ENCODE measurements at regions not wholly inside any gene's neighbourhood (a gene's known extent, or its start where the extent isn't known, plus 50 kb on each side); places are given as distances from the start of the nearest gene placed in this dataset.

DNA sequence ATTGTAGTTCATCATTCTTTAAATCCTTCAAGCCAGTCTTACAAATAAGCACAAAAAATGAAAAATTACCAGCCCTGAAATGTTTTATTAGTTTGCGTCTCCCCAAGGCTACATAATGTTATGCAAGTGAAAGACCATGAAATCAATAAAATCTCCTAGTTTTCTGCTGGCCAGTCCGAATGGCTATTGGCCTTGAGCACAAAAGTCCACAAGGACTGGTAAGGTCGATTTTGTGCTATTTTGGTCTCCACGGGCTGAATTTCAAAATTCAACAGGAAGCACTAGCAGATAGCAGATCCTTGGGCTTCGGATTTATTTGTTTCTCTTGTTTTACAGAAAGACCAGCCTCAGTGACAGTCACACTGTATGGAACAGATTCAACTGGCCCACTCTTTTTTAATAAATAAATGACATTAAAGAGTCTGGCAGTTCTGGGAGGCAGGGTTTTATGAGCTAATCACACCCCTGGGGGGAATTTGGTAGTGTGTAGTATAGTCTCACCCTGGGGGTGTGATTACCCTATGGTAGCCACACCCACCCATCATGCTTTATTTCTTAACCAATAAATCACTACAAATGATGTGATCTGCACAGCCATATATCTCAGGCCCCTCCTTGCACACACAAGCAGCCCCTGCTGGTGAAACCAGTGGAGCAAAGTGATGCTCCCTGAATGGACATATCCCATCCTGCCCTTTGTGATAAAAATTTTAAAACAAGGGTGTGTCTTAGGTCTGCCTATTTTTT, 51.1 kb upstream of the TMEM33 start:
- no peak for DNase-seq

DNA sequence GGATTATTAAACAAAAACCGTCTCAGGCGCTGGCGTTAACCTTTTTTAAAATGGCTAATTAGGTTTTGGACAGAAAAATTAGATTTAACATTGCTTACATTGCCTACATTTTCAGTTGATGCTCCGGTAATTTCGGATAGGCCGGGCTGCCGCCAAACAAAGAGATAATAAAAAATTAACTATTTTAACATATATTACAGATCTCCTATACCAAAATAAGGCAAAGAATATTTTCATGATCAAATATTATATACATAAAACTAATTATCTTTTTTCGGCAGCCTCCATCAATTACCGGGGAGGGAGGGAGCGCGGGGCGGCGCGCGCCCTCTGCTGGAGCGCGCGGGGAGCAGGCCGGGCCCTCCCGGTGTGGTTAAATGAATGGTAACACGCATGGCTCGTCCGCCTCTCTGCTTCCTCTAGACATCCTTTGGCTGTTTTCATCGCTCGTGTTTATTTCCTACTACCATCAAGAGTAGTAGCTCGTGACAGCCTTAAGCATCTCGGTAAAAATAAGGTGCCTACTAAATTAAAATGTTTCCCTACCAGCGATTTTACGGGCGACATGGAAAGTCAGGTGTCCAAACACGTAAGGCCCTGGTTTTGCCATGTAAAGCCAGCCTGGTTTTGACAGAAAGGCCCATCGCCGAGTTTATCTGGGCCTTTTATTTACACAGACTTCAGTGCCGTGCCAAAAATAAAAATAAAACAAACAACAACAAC, 52.4 kb upstream of the TMEM33 start:
- DNase-seq: no peak

DNA sequence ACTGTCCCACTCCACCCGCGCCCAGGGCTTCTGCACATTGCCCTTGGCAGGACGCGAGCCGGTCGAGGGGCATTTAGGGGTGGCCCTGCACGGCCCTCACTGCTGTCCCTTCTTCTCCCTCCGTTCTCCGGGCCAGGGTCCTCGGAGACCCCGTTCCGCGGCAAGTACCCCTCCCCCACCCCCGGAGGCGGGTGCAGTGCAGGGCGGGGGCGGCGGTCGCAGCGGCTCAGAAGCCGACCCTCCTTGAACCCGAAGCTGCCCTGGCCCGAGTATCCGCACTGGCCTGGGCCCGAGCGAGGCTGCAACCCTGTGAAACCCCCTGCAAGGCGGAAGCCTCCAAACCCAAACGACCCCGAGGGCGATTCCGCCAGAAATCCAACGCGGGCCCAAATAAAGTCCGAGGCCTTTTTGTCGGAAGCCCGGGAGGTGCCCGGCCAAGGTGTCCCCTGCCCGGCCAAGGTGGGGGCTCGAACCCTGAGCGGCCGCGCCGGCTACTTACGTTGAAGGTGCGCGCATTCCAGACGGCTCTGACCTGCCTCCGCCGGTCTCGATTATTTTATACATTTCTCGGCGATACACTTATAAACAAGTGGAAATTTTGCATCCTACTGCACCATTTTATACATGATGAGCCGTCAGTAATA, 53.1 kb upstream of the TMEM33 start:
- DNase-seq: no peak

DNA sequence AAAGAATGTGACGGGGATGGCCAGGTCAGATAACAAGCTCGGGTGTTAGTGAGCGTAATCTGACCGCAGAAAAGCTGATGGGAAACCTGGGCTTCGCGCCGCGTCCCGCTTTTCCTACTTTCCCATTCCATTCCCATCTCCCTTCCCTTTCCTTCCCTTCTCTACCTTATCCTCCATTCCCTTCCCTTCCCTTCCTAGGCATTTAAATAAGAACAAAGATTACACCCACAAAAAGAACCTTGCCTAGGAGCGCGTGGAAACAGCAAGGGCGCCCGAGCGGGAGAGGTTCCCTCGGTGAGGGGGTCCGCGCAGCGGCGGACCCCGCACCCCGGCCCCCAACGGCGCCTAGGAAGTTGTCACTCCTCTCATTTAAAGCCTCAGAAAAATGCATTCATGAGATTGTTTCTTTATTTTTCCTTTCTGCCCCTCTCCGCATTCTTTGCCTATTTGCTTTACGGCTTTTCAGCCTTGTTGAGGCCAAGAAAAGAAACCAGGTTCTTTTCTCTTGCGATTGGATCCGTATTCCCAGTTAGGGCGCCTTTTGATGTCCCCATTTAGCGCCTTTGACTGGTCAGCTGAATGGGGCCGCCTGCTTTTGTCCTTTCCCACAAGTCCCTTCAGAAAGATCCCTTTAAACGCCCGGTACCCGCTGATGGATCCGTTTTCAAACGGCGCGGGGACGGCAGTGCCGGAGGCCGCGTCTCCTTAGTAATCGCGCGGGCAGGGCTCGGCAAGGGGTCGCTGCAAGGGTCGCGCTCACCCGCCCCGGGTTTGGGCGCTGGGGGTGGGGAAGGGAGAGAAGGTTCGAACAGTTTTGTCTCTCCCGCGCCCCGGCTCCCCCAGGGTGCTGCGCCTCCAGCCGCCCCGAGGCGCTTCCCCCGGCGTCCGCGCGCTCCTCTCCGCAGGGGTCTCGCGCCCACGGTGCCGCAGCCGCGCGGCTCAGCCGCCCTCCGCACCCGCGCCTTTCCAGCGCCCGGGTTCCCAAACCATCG, 54.1 kb upstream of the TMEM33 start:
- DNase-seq: no peak

- DNase-seq: no peak
Observed at GRCh38 chr4:41880022-41880837, 55.0 kb upstream of the TMEM33 start.

GRCh38 chr4:41879552-41879951, 55.7 kb upstream of the TMEM33 start:
- no peak for DNase-seq

DNA sequence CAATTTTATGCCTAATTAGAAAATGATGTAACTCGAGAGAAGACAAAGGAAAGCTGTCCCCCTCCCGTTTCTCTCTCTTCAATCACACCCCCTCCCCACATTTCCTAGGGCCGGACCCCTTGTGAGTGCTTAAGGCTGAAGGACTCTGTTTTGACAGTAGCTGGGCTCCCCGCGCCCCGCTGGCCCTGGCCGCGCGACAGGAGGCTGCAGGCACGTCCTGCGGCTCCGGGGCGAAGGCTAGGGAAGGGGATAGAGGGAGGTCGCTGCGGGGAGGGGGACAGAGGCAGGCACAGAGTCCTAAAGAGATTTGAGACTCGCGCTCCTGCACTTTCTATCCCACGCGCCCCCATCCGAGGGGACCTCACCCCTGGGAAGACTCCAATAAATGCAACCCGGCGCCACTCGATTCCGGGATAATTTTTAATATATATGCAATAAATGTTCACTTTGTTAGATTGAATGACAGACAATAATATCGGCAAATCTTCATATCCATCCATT, 56.2 kb upstream of the TMEM33 start:
- DNase-seq: no peak

DNA sequence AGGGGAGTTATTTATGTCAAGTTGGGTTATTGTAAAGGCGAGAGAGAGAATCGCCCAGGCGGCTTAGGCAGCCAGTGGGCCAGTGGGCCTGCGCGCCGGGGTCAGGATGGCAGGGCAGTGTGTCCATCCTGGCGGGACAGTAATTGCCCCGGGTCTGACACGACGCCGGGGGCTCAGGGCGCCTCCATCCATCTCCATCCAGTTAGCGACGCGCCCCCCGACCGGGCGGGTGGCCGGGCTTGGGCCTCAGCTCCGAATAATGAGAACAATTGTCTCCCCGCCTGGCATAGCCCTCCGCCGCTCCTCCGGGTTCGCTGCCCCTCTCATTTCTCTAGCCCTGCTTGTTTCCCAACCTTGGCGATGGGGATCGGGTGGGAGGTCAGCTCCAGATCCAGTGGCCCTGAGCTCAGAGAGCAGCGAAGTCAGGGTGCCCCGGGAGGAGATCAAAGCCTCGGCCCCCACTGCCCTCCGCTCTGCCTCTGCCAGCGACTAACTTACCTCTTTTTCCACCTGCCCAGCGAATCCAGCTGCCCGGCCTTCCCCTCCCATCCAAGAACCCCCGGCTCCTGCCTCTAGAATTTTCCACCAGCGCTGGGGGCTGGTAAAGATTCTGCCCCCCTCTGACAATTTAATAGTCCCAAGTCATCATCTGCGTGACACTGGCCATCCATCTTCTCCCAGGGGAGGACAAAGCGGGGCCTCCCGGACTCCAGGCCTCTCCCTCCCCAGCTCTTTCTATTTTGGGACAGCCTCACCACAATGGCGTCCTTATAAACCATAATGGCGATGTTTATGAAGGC, 56.9 kb upstream of the TMEM33 start:
- no peak for DNase-seq

GRCh38 chr4:41877020-41877796, 58.0 kb upstream of the TMEM33 start:
- DNase-seq: no peak

DNA sequence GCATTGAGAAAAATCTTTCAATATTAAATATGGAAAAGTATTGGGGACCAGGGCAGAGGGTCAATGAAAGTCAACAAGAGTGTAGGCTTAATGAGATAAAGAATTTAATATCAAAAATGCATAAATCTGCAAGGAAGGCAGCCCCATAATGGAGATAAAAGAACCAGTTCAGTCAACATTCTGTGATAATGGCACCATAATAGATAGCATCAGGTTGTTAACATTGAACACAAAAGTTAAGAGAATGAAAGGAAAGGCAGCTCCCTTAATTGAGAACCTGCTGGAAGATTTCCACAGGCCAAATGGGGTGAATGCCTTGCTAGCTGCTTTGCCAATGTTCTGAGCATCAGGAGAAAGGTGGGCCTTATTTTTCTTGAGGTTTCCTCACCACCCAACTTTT, 60.4 kb upstream of the TMEM33 start:
- no peak for DNase-seq

- DNase-seq: no peak
Observed at GRCh38 chr4:41874398-41874797, 60.8 kb upstream of the TMEM33 start.

DNA sequence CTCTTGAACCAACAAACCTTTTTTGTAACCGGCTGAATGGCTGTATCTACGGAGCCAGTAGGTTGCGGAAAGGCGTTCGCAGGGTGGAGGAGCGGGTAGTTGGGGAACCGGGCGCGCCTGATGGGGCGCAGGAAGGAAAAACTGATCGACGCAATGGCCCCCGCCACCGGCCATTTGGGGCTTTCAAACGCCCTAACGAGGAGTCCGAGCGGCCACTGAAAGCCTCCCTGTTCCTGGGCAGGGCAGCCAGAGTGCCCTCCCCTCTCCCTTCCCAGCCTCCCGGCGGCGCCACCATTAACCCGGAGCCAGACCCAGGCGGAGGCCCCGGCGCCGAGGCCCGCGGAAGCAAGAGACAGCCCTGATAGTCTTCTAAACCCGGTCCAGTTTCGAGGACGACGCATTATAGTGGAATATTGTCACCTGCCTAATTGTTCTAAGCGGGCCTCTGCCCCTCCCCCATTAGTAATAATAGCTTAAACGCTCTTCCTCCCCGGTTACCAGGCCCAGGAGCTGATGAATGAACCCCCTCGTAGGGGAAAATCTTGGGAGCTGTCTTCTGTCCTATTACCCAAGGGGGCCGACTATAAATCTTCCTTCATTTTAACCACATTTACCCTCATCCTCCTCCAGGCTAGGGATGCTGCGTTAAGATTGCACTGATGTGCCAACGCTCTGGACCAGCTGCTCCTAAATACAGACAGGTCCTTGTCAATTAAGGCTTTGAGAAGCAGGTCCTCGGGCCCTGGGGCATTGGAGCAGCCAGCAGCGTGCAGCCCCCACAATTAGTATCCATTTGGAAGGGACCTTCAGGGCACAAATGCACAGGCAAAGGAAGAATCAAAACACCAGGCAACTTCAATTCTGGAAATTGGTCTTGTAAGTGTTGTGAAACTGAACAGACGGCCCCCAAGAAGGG, 61.6 kb upstream of the TMEM33 start:
- no peak for DNase-seq

DNA sequence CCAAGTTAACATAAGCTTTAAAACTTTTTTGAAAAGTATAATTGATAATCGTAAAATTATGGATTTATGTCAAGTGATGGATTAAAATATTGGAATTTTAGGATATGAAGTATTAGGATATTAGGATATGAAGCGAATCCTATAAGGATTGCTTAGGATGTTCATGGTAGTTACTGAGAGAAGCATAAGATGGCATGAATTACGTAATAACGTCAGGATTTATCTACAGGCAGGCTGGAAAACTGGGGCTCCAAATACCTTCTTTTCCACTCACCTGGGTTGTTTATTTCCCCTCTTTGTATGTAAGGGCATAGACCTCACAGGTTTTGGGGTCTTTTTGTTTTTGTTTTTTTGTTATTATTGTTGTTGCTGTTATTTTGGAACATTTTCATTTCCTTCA, 65.2 kb upstream of the TMEM33 start:
- DNase-seq: no peak

GRCh38 chr4:41866799-41867677, 68.2 kb upstream of the TMEM33 start:
- DNase-seq: no peak

DNA sequence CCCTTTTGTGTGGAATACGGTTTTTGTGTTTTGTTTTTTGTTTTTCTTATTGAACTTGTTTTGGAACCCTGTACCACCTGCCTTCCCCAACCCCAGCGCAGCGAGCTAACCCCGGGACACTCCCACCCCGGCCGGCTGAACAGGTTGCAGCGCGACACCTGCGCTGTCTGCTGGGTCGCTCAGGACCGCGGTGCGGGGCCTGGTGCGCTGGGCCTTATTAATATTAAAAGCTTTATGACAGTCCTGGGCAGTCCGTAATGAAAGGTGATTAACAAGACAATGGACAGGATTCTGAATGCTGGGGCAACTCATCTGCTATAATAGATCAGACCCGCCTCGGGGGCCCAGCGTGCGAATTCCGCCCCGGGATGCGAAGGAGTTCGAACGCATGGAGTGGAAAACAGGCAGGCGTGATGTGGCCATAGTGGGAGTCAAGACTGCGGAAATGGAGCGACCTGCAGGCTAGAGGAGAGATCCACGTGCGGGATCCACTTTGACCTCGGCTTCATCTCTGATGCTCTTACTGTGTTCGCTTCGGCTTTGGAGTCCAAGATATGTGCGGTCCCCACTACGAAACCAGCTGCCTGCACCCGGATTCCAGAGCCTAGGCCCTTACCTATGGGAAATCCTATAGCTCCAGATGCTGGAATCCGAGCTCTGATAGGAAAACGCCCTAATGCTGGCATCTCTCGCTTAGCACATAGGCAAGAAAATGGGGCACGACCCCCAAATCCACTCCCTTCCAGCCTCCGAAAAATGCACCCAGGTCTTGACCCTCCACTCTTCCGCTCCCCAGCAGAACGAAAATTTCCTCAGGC, 69.0 kb upstream of the TMEM33 start:
- no peak for DNase-seq

- DNase-seq: no peak
Observed at GRCh38 chr4:41865306-41865980, 69.8 kb upstream of the TMEM33 start.

All from right hindlimb (tissue), 1 donor.